ENCODE measurements at regions not wholly inside any gene's neighbourhood (a gene's known extent, or its start where the extent isn't known, plus 50 kb on each side); places are given as distances from the start of the nearest gene placed in this dataset.

GRCh38 chr16:49964973-49965372 is 60.1 kb upstream of the CNEP1R1 start:
- TF ChIP-seq CTCF (IDR thresholded peaks at IDR 0.05; ENCODE audit: insufficient read depth, low read depth, low read length), result no peak
- DNase-seq (ENCODE audit: low read depth), result no peak
- peaks cover 4% of the 10 kb centered on the region; the same call in 1 of the 2 replicates for H3K27me3 ChIP-seq (ENCODE audit: control insufficient read depth, insufficient read depth, low read length)
- no peaks in the 10 kb centered on the region for H3K36me3 ChIP-seq (ENCODE audit: control insufficient read depth, insufficient read depth, low read length)
- ChIA-PET POLR2A (no interaction called here), CTCF (no interaction called here)
- no peak overlapping the region for H3K4me3 ChIP-seq (ENCODE audit: low read depth, low read length)

- POLR2A ChIA-PET, result no interaction called here
- Histone ChIP-seq H3K4me3 (ENCODE audit: low read depth, low read length) (no peak overlapping the region), H3K27me3 (ENCODE audit: control insufficient read depth, insufficient read depth, low read length) (peaks cover 4% of the 10 kb centered on the region; the same call in 1 of the 2 replicates), H3K36me3 (ENCODE audit: control insufficient read depth, insufficient read depth, low read length) (no peaks in the 10 kb centered on the region)
- CTCF ChIA-PET, result interaction anchor here (0.6 kb wide), 1 partner anchor 17 kb away, joined by 3 read pairs; no protein-coding TSS in a partner anchor
- TF ChIP-seq CTCF (IDR thresholded peaks at IDR 0.05; ENCODE audit: insufficient read depth, low read depth, low read length), result no peak
- no peak for DNase-seq (ENCODE audit: low read depth)
Observed at GRCh38 chr16:49967012-49967559, 57.9 kb upstream of the CNEP1R1 start.

- POLR2A ChIA-PET, result no interaction called here
- CTCF ChIA-PET, result interaction anchor here (1.0 kb wide), 1 partner anchor 56 kb away, joined by 3 read pairs; the partner anchor contains the start of gene CNEP1R1
- Histone ChIP-seq H3K4me3 (ENCODE audit: low read depth, low read length) (no peak overlapping the region), H3K36me3 (ENCODE audit: control insufficient read depth, insufficient read depth, low read length) (no peaks in the 10 kb centered on the region), H3K27me3 (ENCODE audit: control insufficient read depth, insufficient read depth, low read length) (peaks cover 4% of the 10 kb centered on the region; the same call in 1 of the 2 replicates)
- no peak for TF ChIP-seq CTCF (IDR thresholded peaks at IDR 0.05; ENCODE audit: insufficient read depth, low read depth, low read length)
- DNase-seq (ENCODE audit: low read depth), result no peak
Observed at GRCh38 chr16:49969091-49970030, 55.7 kb upstream of the CNEP1R1 start.

- CTCF ChIA-PET, result interaction anchor here (1.2 kb wide), 1 partner anchor 24 kb away, joined by 3 read pairs; no protein-coding TSS in a partner anchor
- H3K4me3 ChIP-seq (ENCODE audit: low read depth, low read length), result no peak overlapping the region
- no peaks in the 10 kb centered on the region for H3K36me3 ChIP-seq (ENCODE audit: control insufficient read depth, insufficient read depth, low read length)
- TF ChIP-seq CTCF (IDR thresholded peaks at IDR 0.05; ENCODE audit: insufficient read depth, low read depth, low read length), result no peak
- DNase-seq (ENCODE audit: low read depth), result no peak
- H3K27me3 ChIP-seq (ENCODE audit: control insufficient read depth, insufficient read depth, low read length), result peaks cover 4% of the 10 kb centered on the region; the same call in 1 of the 2 replicates
- POLR2A ChIA-PET, result no interaction called here
Observed at GRCh38 chr16:49970797-49971431, 54.1 kb upstream of the CNEP1R1 start.

GRCh38 chr16:49972280-49972679 is 52.7 kb upstream of the CNEP1R1 start:
- CTCF ChIA-PET, result no interaction called here
- POLR2A ChIA-PET, result no interaction called here
- no peaks in the 10 kb centered on the region for H3K36me3 ChIP-seq (ENCODE audit: control insufficient read depth, insufficient read depth, low read length)
- no peak for TF ChIP-seq CTCF (IDR thresholded peaks at IDR 0.05; ENCODE audit: insufficient read depth, low read depth, low read length)
- no peak overlapping the region for H3K4me3 ChIP-seq (ENCODE audit: low read depth, low read length)
- H3K27me3 ChIP-seq (ENCODE audit: control insufficient read depth, insufficient read depth, low read length), result peaks cover 4% of the 10 kb centered on the region; the same call in 1 of the 2 replicates
- DNase-seq (ENCODE audit: low read depth), result no peak

Data from BJ (cell line).